KG1 (cell line): ENCODE measurements at regions not wholly inside any gene's neighbourhood (a gene's known extent, or its start where the extent isn't known, plus 50 kb on each side); places are given as distances from the start of the nearest gene placed in this dataset.

Experiments
- DNase-seq: peaks from one replicate; lab custom pipeline; 2025; lab: John Stamatoyannopoulos, UW

GRCh38 chr2:181188605-181189004 is 208.2 kb downstream of the UBE2E3 start:
- no peak for DNase-seq

GRCh38 chr2:181189951-181190350 is 209.5 kb downstream of the UBE2E3 start:
- no peak for DNase-seq

DNA sequence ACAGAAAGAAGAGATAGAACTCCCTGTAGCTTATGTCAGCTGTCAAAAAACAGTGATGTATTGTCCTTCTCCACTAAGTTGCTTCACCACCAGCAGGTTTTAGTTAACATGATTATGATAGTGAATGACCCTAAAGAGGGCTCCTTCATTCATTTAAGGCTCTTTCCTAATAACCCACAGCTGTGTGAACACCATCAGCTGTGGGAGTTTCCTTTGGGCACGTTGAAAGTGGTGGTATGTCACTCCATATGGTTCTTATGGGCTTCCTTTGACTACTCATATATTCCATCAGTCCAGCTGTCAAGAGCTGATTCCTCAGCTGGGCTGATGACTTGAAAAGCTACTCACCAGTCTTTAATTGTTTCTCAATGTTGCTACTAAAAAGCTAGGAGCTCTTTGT is 210.3 kb downstream of the UBE2E3 start:
- no peak for DNase-seq

GRCh38 chr2:181193550-181193949 is 213.1 kb downstream of the UBE2E3 start:
- DNase-seq, result no peak

GRCh38 chr2:181196401-181196800 is 216.0 kb downstream of the UBE2E3 start:
- no peak for DNase-seq

- DNase-seq, result no peak
These were observed 216.8 kb downstream of the UBE2E3 start for GRCh38 chr2:181197140-181197760.

DNA sequence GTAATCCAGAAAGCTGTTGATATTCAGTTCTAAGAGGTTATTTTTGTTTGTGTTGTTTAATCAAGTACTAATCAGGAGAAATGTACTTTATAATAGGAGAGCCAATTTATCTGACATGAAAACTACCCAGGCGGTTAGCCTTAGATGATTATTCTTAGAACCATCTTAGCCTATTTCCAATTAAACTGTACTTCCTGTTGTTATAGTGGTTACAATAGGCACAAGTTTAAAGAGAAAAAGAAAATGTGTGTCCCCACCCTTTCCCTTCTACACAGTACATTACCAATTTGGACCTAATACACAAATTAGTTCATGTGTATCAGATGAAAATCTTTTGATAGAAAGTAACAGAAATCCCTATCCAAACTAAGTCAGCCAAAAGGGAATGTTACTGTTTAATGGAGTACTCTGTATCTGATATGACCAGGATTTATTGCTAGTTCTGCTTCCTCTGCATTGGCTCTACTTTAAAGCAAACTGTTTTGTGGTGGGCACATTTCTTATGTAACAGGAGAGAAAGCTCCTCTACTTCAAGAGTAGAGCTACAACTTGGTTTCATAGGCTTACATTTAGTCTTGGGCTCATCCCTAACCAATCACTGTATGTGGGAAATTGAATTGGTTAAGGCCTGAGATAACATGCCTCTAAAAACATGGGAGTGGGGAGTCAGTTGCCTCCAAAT is 217.9 kb downstream of the UBE2E3 start:
- DNase-seq, result no peak

DNA sequence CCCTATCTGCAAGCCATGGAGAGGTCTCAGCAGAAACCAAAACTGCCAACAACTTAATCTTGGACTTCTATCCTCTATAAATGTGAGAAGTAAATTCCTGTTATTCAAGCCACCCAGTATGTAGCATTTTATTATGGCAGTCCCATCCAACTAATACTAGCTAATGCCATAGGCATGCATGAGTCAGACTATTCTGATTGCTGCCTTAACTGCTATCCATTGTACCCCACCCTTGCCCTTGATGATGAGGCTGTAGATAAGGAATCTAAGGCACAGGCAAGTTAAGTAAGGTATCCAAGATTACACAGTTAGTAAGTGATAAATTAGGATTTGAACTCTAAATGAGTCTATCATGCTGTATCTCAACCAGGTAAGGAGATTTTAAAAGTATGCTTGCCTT is 223.0 kb downstream of the UBE2E3 start:
- no peak for DNase-seq

- no peak for DNase-seq
These were observed 223.5 kb downstream of the UBE2E3 start for GRCh38 chr2:181203916-181204315.

- no peak for DNase-seq
These were observed 238.0 kb downstream of the UBE2E3 start for GRCh38 chr2:181218401-181218821.

DNA sequence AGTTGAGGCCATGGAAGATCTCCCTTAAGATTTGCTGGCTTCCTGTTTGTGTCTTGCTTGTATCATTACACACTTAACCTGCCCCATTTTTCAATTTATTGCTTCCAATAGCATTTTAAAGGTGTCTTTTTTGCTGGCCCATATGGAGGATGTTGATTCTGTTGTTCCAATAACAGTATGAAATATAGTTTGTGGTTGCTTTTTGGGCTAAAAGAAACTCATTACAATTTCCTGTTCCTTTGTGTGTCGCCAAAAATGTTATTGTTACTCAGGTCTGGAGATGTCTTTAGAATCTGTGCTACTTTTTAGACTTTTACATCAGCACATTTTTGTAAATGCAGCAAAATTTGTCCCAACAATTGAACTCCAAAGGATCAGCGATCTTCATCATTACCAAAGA is 234.0 kb upstream of the ITGA4 start:
- no peak for DNase-seq

DNA sequence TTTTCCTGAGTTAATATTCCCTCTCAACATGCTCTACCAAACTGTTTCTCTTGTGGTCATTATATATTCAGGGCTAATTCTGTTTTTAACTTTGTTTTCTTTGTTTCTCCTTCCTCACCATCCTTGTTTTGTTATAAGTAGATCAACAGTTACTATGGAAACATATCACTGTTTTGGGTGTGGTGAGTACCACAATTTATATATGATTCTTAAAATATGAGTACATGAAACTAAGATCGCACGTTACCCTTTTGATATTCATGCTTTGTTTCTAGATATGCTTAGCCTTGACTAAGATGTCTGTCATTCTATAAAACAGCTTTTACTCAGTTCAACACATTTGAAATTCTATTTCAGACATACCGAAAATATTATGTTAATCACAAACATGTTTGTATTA is 232.3 kb upstream of the ITGA4 start:
- DNase-seq, result no peak

GRCh38 chr2:181228661-181229060 is 228.5 kb upstream of the ITGA4 start:
- DNase-seq, result no peak

DNA sequence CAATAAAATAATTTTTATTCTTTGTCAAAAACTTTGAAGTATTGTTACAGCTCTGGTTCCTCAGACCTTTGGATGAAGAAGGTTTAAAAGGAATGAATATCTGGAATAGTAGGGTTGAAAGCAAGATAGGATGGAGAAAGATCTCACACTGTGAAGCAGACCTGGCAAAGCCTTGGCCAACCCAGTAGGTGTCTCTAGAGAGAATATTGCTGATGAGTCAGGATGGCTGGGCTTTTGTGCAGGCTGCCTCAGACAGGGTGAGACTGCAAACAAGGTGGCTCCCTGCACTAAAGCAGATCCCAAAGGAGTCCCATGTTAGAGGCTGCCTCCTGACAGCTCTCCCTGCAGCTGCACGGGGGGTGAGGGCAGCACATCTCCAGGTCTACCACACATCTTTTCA is 226.0 kb upstream of the ITGA4 start:
- DNase-seq, result no peak

DNA sequence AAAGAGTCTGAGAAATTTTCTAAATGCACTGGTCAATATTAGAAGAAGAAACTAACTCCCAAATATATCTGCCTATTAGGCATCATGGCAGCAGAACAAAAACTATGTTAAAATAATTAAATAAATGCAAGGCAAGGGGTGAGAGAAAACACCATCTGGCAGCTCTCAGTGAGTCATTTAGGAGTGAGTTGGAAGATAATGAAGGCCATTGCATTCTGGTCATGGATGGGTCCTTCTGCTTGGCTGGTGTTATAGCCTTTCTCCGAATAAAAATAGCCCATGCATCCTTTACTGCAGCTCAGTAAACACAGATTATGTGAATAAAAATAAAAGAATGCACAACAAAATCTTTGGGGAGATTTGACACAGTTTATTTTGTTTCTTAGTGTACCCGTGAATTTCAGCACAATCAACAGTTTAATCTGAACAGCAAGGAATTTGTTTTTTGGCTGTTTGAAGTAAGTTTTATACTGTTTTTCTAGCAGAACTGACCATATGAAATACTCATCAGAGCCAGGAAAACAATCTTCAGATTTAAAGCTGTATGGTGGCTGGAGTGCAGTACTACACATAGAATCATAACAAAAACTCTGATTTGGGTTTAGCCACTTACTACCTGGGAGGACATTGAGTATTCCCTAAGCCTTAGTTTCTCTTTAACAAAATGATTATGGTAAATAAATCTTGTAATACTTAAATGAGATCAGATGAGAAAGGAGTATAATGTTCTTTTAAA is 225.1 kb upstream of the ITGA4 start:
- no peak for DNase-seq

DNA sequence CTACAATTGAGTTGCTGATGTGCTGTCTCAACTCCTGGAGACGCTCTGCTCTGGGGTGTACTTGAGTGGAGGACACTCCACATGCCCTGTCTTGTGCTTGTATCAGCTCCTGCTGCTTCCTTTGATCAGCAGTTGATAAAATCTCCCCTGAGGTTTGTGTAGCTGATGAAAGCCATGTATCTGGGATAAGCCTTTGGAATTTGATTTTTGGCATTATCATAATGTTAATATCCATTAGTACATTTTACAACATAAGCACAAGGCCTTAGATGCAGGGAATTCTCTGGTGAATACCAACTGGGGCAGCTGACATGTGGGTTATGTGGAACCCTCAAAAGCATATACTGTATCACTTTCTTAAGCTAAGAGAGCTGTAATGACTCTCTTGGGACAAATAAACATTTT is 222.7 kb upstream of the ITGA4 start:
- DNase-seq, result no peak

DNA sequence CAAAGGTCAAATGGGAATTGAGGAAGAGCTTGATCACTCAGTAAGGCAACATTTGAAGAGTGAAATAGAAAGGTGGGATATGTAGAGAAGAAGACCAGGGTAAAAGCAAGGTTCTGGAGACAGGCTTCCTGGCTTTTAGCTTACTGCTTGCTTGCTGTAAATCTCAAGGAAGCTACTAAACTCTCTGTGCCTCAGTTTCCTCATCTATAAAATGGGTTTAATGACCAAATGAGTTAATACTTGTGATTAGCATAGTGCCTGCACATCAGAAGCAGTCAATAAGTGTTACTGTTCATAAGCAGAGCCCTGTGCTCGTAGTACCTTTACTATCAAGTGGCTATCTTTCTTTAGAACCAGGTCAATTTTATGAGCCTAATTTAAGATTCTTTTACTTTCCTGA is 222.2 kb upstream of the ITGA4 start:
- DNase-seq, result no peak

GRCh38 chr2:181235683-181236459 is 221.3 kb upstream of the ITGA4 start:
- DNase-seq, result no peak

DNA sequence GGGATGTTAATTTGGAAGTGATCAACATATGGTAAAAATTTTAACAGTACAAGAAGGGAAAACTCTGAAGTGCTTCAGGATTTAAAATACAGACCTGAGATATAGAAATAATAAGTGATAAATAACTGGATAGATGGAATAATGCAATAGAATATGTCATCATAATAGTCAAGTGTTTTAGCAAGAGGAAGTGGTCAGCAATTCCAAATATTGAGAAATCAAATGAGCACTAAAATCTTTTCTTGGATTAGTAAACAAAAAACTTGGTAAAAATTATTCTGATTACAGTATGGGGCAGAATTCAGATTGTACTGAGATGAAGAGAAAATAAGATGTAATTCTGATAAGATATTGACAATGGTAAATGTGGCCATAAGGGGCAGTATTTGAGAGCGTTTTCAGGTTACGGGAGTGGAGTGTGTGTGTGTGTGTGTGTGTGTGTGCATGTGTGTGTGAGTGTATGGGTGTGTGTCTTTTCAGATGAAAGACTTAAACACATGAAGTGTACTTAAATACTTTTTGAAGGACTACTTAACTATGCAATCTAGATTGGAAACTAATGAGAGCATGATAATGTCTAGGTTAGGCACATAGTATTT is 217.9 kb upstream of the ITGA4 start:
- DNase-seq, result no peak

DNA sequence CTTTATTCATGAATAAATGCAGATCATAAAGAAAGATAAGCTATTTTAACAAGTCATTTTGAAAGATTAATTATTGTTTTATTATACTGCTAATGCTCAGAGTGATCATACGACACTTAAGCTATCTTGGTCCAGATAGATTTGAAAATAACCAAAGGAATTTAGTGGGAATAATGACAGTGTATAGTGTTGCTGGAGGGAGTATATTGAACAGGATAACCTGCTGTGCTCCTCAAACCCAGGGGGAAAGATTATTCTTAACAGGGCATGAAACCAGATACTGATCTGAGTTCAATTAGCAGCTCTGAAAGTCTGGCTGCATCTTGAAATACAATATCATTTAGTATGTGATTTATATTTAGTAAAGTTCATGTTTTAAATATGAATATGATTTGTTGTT is 216.3 kb upstream of the ITGA4 start:
- DNase-seq, result no peak

- DNase-seq, result no peak
These were observed 215.8 kb upstream of the ITGA4 start for GRCh38 chr2:181241366-181241765.

DNA sequence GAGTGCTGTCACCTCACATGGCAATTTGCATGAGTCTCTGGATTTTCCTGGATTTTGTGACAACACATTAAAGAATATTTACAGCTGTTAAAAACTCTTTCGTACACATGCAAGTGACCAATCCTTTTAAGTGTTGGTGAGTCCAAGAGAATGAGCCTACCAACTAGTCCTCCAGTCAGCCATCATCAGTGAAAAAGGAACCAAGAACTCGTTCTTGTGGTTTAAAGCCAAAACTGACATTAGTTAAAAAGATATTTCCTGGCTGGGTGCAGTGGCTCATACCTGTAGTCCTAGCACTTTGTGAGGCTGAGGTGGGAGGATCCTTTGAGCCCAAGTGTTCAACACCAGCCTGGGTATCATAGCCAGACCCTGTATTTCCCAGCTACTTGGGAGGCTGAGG is 215.4 kb upstream of the ITGA4 start:
- DNase-seq, result no peak
